ENCODE measurements at regions not wholly inside any gene's neighbourhood (a gene's known extent, or its start where the extent isn't known, plus 50 kb on each side); places are given as distances from the start of the nearest gene placed in this dataset.

DNA sequence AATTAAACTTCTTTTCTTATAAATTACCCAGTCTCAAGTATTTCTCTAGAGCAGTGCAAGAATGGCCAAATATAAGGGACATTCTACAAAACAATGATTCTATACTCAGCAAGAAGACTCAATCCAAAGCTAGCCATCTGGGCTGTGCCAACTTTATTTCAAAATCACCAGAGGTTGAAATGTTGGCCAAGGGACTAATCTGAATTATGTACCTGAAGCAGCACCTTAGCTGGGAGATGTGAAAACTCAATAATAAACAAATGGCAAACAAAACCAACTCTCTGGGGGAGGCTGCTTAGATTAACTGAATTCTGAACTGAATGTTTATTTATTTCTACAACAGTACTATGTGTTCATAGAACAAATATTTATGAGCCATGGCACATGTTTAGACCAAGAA, 251.3 kb downstream of the RDH14 start:
- DNase-seq (no peak), ATAC-seq (no peak)
- Histone ChIP-seq H3K4me1 (no peaks in the 10 kb centered on the region), H3K36me3 (no peaks in the 10 kb centered on the region), H3K27me3 (no peaks in the 10 kb centered on the region), H3K27ac (no peak overlapping the region), H3K4me3 (no peak overlapping the region), H3K9me3 (no peaks in the 10 kb centered on the region)
- intact Hi-C loops (cut with DNase I) = no loop called here
- TF ChIP-seq, protein P1, sequence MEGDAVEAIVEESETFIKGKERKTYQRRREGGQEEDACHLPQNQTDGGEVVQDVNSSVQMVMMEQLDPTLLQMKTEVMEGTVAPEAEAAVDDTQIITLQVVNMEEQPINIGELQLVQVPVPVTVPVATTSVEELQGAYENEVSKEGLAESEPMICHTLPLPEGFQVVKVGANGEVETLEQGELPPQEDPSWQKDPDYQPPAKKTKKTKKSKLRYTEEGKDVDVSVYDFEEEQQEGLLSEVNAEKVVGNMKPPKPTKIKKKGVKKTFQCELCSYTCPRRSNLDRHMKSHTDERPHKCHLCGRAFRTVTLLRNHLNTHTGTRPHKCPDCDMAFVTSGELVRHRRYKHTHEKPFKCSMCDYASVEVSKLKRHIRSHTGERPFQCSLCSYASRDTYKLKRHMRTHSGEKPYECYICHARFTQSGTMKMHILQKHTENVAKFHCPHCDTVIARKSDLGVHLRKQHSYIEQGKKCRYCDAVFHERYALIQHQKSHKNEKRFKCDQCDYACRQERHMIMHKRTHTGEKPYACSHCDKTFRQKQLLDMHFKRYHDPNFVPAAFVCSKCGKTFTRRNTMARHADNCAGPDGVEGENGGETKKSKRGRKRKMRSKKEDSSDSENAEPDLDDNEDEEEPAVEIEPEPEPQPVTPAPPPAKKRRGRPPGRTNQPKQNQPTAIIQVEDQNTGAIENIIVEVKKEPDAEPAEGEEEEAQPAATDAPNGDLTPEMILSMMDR (IDR thresholded peaks at IDR 0.05) = no peak

DNA sequence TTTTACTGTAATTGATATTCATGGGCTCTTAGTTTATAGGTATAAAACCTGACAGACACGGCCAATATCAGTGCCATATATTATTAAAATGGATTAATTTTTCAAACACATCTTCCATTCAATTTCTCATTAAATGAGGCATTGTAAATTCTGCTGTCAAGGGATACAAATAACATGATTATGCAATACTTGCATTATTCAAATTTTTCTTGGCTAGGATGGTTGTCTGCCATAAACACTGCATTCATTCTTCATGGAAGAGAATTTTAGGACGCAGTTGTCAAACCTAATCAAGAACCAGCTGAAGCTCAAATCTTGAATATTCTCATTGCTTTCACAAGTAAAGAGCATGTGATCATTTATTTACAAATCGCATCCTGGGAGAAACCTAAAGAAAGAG, 255.6 kb downstream of the RDH14 start:
- intact Hi-C loops (cut with DNase I) = no loop called here
- H3K9me3 ChIP-seq = no peaks in the 10 kb centered on the region
- H3K27me3 ChIP-seq = no peaks in the 10 kb centered on the region
- TF ChIP-seq, protein P1 (IDR thresholded peaks at IDR 0.05) = no peak
- ATAC-seq (no peak), DNase-seq (no peak)
- H3K4me1 ChIP-seq = peaks cover 7% of the 10 kb centered on the region
- H3K36me3 ChIP-seq = no peaks in the 10 kb centered on the region
- no peak overlapping the region for H3K4me3 ChIP-seq
- no peak overlapping the region for H3K27ac ChIP-seq

DNA sequence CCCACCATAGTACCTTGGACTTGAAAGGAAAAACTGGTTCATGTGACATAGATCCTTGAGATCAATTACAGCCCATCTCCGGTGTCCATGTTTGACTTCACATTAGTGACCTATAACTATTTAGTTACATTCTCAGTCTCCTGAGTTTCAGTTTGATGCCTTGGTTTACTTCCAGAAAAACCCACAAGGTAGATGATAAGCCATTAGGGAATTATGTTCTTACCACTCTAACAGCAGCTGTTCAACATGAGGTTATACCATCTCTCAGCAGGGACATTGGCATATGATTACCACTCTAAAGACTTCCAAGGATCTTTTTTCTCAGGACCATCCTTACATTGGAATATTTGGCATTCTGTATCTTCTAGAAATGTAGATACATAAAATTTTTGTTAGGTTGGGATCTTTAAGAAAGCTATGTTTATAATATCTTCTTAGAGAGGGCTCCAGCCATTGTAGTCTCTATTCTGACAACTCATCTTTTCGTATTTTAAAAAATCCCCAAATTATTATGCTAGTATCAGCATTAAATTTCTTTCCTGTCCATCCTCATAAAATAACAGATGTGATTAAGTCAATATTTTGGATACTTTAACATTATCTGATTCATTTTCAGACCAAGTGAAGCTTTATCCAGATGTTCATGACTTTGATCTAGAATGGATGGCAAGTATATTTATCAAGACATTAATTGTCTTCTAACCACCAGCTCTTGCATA, 258.9 kb downstream of the RDH14 start:
- Histone ChIP-seq H3K4me1 (peaks cover 16% of the 10 kb centered on the region), H3K9me3 (no peaks in the 10 kb centered on the region), H3K36me3 (no peaks in the 10 kb centered on the region), H3K27ac (no peak overlapping the region), H3K27me3 (no peaks in the 10 kb centered on the region), H3K4me3 (no peak overlapping the region)
- TF ChIP-seq, protein P1 (IDR thresholded peaks at IDR 0.05) = no peak
- no peak for ATAC-seq
- intact Hi-C loops (cut with DNase I) = no loop called here
- DNase-seq = no peak

DNA sequence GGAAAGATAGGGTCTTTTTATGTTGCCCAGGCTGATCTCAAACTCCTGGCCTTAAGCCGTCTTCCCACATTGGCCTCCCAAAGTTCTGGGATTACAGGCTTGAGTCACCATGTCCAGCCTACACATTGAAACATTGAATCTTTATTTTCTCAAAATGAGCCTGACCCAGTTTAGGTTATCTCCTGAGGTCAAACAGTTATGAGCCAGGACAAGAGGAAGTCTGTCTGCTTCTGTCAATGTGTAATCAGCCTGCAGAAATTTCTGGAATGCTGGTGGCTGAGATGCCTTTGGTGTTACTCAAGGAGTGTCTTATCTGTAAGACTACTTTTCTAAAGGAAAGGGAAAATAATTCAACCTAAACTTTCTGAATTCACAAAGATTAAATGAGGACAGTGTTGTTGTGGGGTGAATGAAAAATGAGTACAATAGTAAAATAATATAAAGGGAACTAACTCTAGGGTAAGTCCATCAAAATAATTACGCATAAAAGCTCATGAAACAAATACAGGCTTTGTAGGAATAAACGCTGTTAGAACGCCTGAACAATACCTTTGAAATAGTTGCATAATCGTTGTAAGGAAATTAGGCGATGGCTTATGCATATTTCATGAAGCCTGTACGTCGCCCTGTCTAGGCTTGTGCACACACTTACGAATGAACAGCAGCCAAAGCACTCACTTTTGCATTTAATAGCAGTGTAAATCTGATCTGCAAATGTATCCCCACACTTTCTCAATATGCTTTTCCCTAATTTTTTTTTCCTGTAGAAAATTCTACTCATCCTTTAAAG, 260.8 kb downstream of the RDH14 start:
- TF ChIP-seq, protein P1 (IDR thresholded peaks at IDR 0.05) = no peak
- H3K4me1 ChIP-seq = peaks cover 16% of the 10 kb centered on the region
- no peaks in the 10 kb centered on the region for H3K9me3 ChIP-seq
- H3K36me3 ChIP-seq = no peaks in the 10 kb centered on the region
- H3K4me3 ChIP-seq = no peak overlapping the region
- ATAC-seq (peak; percentile 85), DNase-seq (no peak)
- no peaks in the 10 kb centered on the region for H3K27me3 ChIP-seq
- intact Hi-C loops (cut with DNase I) = no loop called here
- H3K27ac ChIP-seq = peak overlapping the region; percentile 24

DNA sequence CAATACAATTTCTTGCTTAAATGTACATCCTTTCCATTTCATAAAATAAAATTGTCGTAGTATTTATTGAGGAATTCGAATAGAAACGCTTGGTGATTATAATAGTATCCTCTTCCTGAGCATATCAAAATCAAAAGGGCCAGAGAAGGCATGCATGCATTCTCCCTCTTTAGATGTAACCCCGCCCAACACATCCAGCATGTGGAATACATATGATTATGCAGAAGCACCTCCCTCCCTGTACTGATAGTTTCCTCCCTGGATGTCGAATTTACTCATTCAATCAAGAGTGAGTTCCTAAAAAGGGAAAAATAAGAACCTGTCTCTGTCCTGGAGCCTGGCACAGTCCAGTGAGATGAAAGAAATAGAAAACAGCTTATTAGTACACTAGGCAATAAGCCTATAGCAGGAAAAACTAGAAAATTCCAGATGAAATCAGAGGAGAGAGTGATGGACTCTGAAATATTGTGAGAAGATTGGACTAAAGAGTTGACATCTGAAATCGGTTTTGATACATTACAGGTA, 262.9 kb downstream of the RDH14 start:
- TF ChIP-seq, protein P1 (IDR thresholded peaks at IDR 0.05) = no peak
- ATAC-seq (no peak), DNase-seq (no peak)
- Histone ChIP-seq H3K27ac (no peak overlapping the region), H3K9me3 (no peaks in the 10 kb centered on the region), H3K4me3 (no peak overlapping the region), H3K4me1 (peaks cover 16% of the 10 kb centered on the region), H3K27me3 (no peaks in the 10 kb centered on the region), H3K36me3 (no peaks in the 10 kb centered on the region)
- intact Hi-C loops (cut with DNase I) = no loop called here
